PC-3 (cell line): ENCODE measurements at regions not wholly inside any gene's neighbourhood (a gene's known extent, or its start where the extent isn't known, plus 50 kb on each side); places are given as distances from the start of the nearest gene placed in this dataset.

Experiments used
- EZH2 ChIP-seq: fragments of 300-600 bp; sonication (generic); IDR thresholded peaks from one replicate; pipeline ENCODE4 v1.6.1; 2017; ENCODE audit warnings: antibody characterized with exemption, mild to moderate bottlenecking, low read length; ENCODE audit not compliant: unreplicated experiment
- EZH2phosphoT487 ChIP-seq: fragments of 300-600 bp; sonication (generic); IDR thresholded peaks from 2 replicates; pipeline ENCODE4 v1.6.1; 2018; ENCODE audit warnings: mild to moderate bottlenecking, antibody characterized with exemption, low read length, borderline replicate concordance
- TF ChIP-seq, protein P1 (sequence below): fragments of 300-600 bp; sonication (generic); conservative IDR thresholded peaks from 2 replicates; pipeline ENCODE4 v1.5.1; 2017; ENCODE audit warnings: antibody characterized with exemption, low read depth, mild to moderate bottlenecking, low read length

DNA sequence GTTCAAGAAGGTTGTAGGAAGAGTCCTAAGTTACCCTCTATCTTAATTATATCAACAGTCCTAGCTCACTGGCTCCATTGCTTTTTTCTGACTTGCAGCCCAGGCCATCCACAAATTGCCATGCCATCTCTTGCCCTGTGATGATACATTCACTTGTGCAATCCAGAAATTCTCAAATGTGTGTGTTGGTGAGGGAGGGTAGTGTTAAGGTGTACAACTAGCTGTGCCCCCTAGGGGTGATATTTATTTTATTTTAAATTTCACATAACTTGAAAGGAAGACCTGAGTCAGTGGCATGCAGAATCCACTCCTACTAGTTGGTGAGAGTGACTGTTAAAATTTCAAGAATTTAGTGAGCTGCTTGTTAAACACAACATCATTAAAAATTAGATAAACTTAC lies 156.1 kb upstream of the ANKRD28 start:
- TF ChIP-seq, protein P1, sequence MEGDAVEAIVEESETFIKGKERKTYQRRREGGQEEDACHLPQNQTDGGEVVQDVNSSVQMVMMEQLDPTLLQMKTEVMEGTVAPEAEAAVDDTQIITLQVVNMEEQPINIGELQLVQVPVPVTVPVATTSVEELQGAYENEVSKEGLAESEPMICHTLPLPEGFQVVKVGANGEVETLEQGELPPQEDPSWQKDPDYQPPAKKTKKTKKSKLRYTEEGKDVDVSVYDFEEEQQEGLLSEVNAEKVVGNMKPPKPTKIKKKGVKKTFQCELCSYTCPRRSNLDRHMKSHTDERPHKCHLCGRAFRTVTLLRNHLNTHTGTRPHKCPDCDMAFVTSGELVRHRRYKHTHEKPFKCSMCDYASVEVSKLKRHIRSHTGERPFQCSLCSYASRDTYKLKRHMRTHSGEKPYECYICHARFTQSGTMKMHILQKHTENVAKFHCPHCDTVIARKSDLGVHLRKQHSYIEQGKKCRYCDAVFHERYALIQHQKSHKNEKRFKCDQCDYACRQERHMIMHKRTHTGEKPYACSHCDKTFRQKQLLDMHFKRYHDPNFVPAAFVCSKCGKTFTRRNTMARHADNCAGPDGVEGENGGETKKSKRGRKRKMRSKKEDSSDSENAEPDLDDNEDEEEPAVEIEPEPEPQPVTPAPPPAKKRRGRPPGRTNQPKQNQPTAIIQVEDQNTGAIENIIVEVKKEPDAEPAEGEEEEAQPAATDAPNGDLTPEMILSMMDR, result peak; percentile 39; the same call in 1 of the 2 replicates
- TF ChIP-seq EZH2, result no peak
- TF ChIP-seq EZH2phosphoT487, result no peak
